ENCODE measurements at regions not wholly inside any gene's neighbourhood (a gene's known extent, or its start where the extent isn't known, plus 50 kb on each side); places are given as distances from the start of the nearest gene placed in this dataset.
A peak's percentile ranks its signal among the peaks of the same experiment; 100 is the strongest.

DNA sequence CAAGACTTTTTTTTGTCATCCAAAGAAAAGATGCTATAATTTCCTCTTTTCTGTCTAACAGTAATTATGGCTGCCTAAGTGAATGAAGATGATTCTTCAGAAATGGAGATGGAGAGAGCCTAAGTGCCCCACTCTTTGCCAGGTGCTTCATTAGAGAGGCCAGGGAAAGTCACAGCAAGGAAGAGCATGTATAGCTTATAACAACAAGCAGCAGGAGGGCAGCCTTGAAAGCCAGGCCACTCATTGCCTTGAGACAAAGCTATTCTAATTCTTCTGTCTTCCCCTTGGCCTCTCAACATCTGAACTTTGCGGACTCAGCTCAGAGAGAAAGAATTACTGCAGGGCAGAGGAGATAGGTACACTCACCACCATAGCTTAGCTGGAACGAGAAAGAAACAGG, 112.0 kb upstream of the ZNF366 start:
- no peak overlapping the region for H3K4me3 ChIP-seq (ENCODE audit: low read depth, low read length)
- no peak for DNase-seq
- H3K9me3 ChIP-seq (ENCODE audit: severe bottlenecking) = no peaks in the 10 kb centered on the region
- no peaks in the 10 kb centered on the region for H3K36me3 ChIP-seq
- no peaks in the 10 kb centered on the region for H3K27me3 ChIP-seq (ENCODE audit: insufficient read depth, low read depth, severe bottlenecking)
- H3K27ac ChIP-seq = no peak overlapping the region
- no peak for TF ChIP-seq CTCF (IDR thresholded peaks at IDR 0.05; ENCODE audit: low read depth, low read length)

DNA sequence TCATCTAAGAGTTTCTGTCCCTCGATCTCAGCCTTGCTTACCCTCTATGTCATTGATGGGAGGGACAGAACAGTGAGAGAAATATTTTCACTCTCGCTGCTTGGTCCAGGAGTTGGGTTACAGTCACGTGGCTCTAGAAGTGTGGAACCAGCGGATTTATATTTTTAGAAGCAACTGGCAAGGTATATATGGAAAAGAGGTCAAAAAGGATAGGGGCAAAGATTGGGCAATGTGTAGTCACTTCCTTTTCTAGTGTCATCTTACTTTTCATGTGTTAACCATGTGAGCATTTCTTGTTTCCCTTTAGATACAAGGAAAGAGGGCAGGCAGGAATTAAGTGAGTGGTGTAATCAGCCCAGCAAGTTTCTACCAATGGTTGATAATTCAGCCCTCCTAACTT, 111.5 kb upstream of the ZNF366 start:
- Histone ChIP-seq H3K27ac (no peak overlapping the region), H3K4me3 (ENCODE audit: low read depth, low read length) (no peak overlapping the region), H3K9me3 (ENCODE audit: severe bottlenecking) (no peaks in the 10 kb centered on the region), H3K36me3 (no peaks in the 10 kb centered on the region), H3K27me3 (ENCODE audit: insufficient read depth, low read depth, severe bottlenecking) (no peaks in the 10 kb centered on the region)
- TF ChIP-seq CTCF (IDR thresholded peaks at IDR 0.05; ENCODE audit: low read depth, low read length) = no peak
- no peak for DNase-seq

DNA sequence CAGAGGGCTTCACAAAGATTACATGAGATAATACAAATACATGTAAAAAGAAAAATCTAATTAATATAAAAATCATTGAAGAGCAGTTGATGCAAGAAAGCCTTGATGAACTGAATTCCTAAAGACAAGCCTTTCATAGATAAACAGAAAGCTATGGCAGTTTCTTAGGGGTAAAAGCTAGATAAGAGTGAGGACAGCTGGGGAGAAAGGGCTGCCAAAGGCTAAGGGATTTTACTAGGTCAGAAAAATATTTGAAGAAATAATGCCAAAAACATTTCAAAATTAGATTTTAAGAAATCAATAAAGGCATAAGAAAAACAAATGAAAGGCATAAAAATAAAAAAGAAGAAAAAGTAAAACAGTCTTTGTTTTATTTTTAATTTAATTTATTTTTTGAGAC, 107.9 kb upstream of the ZNF366 start:
- H3K27me3 ChIP-seq (ENCODE audit: insufficient read depth, low read depth, severe bottlenecking) = no peaks in the 10 kb centered on the region
- DNase-seq = no peak
- no peak overlapping the region for H3K4me3 ChIP-seq (ENCODE audit: low read depth, low read length)
- H3K36me3 ChIP-seq = no peaks in the 10 kb centered on the region
- TF ChIP-seq CTCF (IDR thresholded peaks at IDR 0.05; ENCODE audit: low read depth, low read length) = no peak
- H3K9me3 ChIP-seq (ENCODE audit: severe bottlenecking) = no peaks in the 10 kb centered on the region
- no peak overlapping the region for H3K27ac ChIP-seq

- DNase-seq = no peak
- H3K27ac ChIP-seq = no peak overlapping the region
- TF ChIP-seq CTCF (IDR thresholded peaks at IDR 0.05; ENCODE audit: low read depth, low read length) = no peak
Measured at GRCh38 chr5:72613515-72613914, 106.3 kb upstream of the ZNF366 start.

GRCh38 chr5:72612810-72613209, 105.6 kb upstream of the ZNF366 start:
- no peak overlapping the region for H3K27ac ChIP-seq
- no peaks in the 10 kb centered on the region for H3K36me3 ChIP-seq
- H3K27me3 ChIP-seq (ENCODE audit: insufficient read depth, low read depth, severe bottlenecking) = no peaks in the 10 kb centered on the region
- H3K9me3 ChIP-seq (ENCODE audit: severe bottlenecking) = no peaks in the 10 kb centered on the region
- no peak for DNase-seq
- TF ChIP-seq CTCF (IDR thresholded peaks at IDR 0.05; ENCODE audit: low read depth, low read length) = no peak
- no peak overlapping the region for H3K4me3 ChIP-seq (ENCODE audit: low read depth, low read length)

More at GRCh38 chr5:72613515-72613914, 106.3 kb upstream of the ZNF366 start:
- Histone ChIP-seq H3K9me3 (ENCODE audit: severe bottlenecking) (no peaks in the 10 kb centered on the region), H3K27me3 (ENCODE audit: insufficient read depth, low read depth, severe bottlenecking) (no peaks in the 10 kb centered on the region), H3K36me3 (no peaks in the 10 kb centered on the region), H3K4me3 (ENCODE audit: low read depth, low read length) (no peak overlapping the region)

DNA sequence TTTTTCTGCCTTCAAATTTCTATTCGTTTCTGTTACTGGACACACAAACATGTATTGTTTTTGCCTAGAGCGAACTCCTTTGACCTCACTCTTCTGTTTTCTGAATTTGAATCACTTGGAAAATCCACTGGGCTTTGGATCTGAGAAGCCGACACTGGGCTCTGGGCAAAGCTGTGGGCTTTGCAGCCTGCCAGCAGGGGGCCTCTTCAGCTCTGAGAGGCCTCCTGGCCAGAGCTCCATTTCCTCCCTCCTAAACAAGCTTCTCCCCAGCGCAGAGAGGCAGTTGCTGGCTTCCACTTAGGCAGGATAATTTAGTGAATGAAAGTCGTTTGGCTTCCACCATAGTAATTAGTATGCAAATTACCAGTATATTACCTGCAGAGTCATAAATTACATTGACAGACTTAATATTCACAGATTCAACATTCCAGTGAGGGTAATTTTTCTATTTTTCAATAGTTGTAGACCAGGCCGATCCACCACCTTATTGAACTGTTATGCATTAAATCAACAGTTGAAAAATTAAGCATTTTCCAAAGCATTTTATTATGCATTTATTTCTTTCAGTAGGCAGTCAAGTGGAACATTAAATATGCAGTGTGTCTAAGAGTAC, 104.0 kb upstream of the ZNF366 start:
- TF ChIP-seq CTCF (IDR thresholded peaks at IDR 0.05; ENCODE audit: low read depth, low read length) = peak; percentile 92
- H3K36me3 ChIP-seq = no peaks in the 10 kb centered on the region
- no peak overlapping the region for H3K27ac ChIP-seq
- no peaks in the 10 kb centered on the region for H3K9me3 ChIP-seq (ENCODE audit: severe bottlenecking)
- peak; percentile 78 for DNase-seq
- no peak overlapping the region for H3K4me3 ChIP-seq (ENCODE audit: low read depth, low read length)
- H3K27me3 ChIP-seq (ENCODE audit: insufficient read depth, low read depth, severe bottlenecking) = no peaks in the 10 kb centered on the region

Data from WERI-Rb-1 (cell line).